Testis (tissue), 2 donors: ENCODE measurements at regions not wholly inside any gene's neighbourhood (a gene's known extent, or its start where the extent isn't known, plus 50 kb on each side); places are given as distances from the start of the nearest gene placed in this dataset.

Source experiments
- DNase-seq: peaks from one replicate; pipeline ENCODE4 v3.0.0-alpha.2; 2019
- H3K27ac ChIP-seq, 2 donors: fragments of 200-600 bp; sonication (generic); one replicate each; pipeline ENCODE4 v1.5.1; 2019
- H3K27me3 ChIP-seq: fragments of 200-600 bp; sonication (generic); one replicate; pipeline ENCODE4 v1.5.1; 2019
- H3K36me3 ChIP-seq: fragments of 200-600 bp; sonication (generic); one replicate; pipeline ENCODE4 v1.5.1; 2017; ENCODE audit warnings: low read depth; ENCODE audit errors: missing control alignments
- H3K4me1 ChIP-seq: fragments of 200-600 bp; sonication (generic); one replicate; pipeline ENCODE4 v1.5.1; 2019
- H3K4me3 ChIP-seq, 2 donors: fragments of 200-600 bp; sonication (generic); one replicate each; pipeline ENCODE4 v1.5.1; 2017 to 2019
- H3K9me3 ChIP-seq: fragments of 200-600 bp; sonication (generic); one replicate; pipeline ENCODE4 v1.5.1; 2017
- POLR2A ChIP-seq: fragments of 450-650 bp; IDR thresholded peaks from one replicate; pipeline ENCODE4 v1.6.1; 2017; ENCODE audit warnings: antibody characterized with exemption, mild to moderate bottlenecking, moderate library complexity
- WGBS, 2 donors: methylation state at CpG; one replicate each; pipeline ENCODE4 v1.1.5; 2018; 5-methylcytosine and 5-hydroxymethylcytosine counted together
- intact Hi-C: fragments of 100-400 bp; cut with DNase I; formaldehyde crosslinking; loops from one replicate; pipeline ENCODE4 v1.15.1; 2023; ENCODE audit warnings: low total_unique reads
- TF ChIP-seq, protein P1 (sequence below), 3 experiments: fragments of 450-650 bp in 2 of 3; fragments of 200-600 bp in 1 of 3; sonication (generic) in 1 of 3; IDR thresholded peaks; one replicate each; pipeline ENCODE4 v1.5.1; 2016 to 2019; ENCODE audit warnings: antibody characterized with exemption in 3 of 3, mild to moderate bottlenecking in 2 of 3, moderate library complexity in 1 of 3

GRCh38 chr2:172248381-172248780 lies 145.7 kb upstream of the DLX2 start:
- intact Hi-C loops = no loop called here
- no peaks in the 10 kb centered on the region for H3K9me3 ChIP-seq
- 91 to 92% methylated on average over 3 to 4 of the region's 4 CpGs for WGBS, 2 donors
- TF ChIP-seq, protein P1, sequence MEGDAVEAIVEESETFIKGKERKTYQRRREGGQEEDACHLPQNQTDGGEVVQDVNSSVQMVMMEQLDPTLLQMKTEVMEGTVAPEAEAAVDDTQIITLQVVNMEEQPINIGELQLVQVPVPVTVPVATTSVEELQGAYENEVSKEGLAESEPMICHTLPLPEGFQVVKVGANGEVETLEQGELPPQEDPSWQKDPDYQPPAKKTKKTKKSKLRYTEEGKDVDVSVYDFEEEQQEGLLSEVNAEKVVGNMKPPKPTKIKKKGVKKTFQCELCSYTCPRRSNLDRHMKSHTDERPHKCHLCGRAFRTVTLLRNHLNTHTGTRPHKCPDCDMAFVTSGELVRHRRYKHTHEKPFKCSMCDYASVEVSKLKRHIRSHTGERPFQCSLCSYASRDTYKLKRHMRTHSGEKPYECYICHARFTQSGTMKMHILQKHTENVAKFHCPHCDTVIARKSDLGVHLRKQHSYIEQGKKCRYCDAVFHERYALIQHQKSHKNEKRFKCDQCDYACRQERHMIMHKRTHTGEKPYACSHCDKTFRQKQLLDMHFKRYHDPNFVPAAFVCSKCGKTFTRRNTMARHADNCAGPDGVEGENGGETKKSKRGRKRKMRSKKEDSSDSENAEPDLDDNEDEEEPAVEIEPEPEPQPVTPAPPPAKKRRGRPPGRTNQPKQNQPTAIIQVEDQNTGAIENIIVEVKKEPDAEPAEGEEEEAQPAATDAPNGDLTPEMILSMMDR (IDR thresholded peaks at IDR 0.05) = no peak
- no peak for TF ChIP-seq POLR2A
- H3K4me3 ChIP-seq = no peak overlapping the region
- no peaks in the 10 kb centered on the region for H3K4me1 ChIP-seq
- H3K27me3 ChIP-seq = no peaks in the 10 kb centered on the region
- no peak overlapping the region for H3K27ac ChIP-seq
- no peaks in the 10 kb centered on the region for H3K36me3 ChIP-seq
- no peak for DNase-seq

GRCh38 chr2:172248785-172249187 lies 146.1 kb upstream of the DLX2 start:
- H3K4me1 ChIP-seq = no peaks in the 10 kb centered on the region
- no peaks in the 10 kb centered on the region for H3K36me3 ChIP-seq
- no peaks in the 10 kb centered on the region for H3K9me3 ChIP-seq
- H3K27ac ChIP-seq = no peak overlapping the region
- H3K4me3 ChIP-seq = no peak overlapping the region
- TF ChIP-seq POLR2A = no peak
- TF ChIP-seq, protein P1 (IDR thresholded peaks at IDR 0.05) = no peak
- 86 to 87% methylated on average over 1 of the region's 1 CpG for WGBS, 2 donors
- intact Hi-C loops = no loop called here
- no peak for DNase-seq
- H3K27me3 ChIP-seq = no peaks in the 10 kb centered on the region

GRCh38 chr2:172249334-172249733 lies 146.6 kb upstream of the DLX2 start:
- H3K4me1 ChIP-seq = no peaks in the 10 kb centered on the region
- H3K27me3 ChIP-seq = no peaks in the 10 kb centered on the region
- 83 to 95% methylated on average over 2 of the region's 2 CpGs for WGBS, 2 donors
- intact Hi-C loops = no loop called here
- no peak overlapping the region for H3K4me3 ChIP-seq
- H3K9me3 ChIP-seq = no peaks in the 10 kb centered on the region
- DNase-seq = no peak
- H3K36me3 ChIP-seq = no peaks in the 10 kb centered on the region
- TF ChIP-seq, protein P1 (IDR thresholded peaks at IDR 0.05) = no peak
- TF ChIP-seq POLR2A = no peak
- no peak overlapping the region for H3K27ac ChIP-seq

DNA sequence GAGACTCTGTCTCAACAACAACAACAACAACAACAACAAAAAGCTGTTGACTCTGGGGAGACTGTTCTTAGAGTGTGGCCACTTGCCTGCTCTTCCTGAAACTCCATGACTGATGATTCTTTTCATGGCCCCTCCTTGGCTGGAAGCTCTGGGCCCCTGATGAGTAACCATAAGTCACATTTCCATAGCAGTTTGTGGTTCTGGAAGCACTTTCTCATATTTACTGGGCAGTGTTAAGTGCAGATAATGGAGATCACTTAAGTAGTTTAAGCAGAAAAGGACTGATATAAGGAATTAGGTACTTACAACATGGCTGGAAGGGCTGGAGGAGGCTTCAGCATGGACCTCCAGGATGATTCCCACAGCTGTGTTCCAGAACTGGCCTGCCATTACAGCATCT lies 147.3 kb upstream of the DLX2 start:
- no peaks in the 10 kb centered on the region for H3K9me3 ChIP-seq
- no peak overlapping the region for H3K27ac ChIP-seq
- H3K4me3 ChIP-seq = no peak overlapping the region
- no peaks in the 10 kb centered on the region for H3K4me1 ChIP-seq
- DNase-seq = no peak
- H3K27me3 ChIP-seq = no peaks in the 10 kb centered on the region
- H3K36me3 ChIP-seq = no peaks in the 10 kb centered on the region
- TF ChIP-seq, protein P1 (IDR thresholded peaks at IDR 0.05) = no peak
- no peak for TF ChIP-seq POLR2A
- intact Hi-C loops = no loop called here

DNA sequence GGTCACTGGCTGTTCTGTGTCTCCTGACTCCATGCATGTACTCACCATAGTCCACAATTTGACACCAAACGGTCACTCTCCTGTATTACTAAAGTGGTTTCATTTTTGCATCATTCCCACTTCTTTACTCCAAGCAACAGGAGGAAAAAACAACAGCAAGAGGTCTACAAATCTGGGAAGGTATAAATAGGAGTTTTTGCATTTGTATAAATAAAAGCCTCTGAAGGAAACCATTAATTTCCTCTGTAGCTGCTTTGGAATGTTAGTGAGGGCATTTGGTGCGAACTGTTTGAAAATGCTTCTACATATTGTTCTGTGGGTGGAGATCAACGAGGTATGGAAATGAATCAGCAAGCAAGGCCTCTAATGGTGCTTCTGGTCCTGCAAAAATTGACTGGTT lies 148.5 kb upstream of the DLX2 start:
- H3K27ac ChIP-seq = no peak overlapping the region
- intact Hi-C loops = no loop called here
- DNase-seq = no peak
- no peaks in the 10 kb centered on the region for H3K4me1 ChIP-seq
- H3K4me3 ChIP-seq = no peak overlapping the region
- no peaks in the 10 kb centered on the region for H3K9me3 ChIP-seq
- H3K36me3 ChIP-seq = no peaks in the 10 kb centered on the region
- TF ChIP-seq POLR2A = no peak
- TF ChIP-seq, protein P1 (IDR thresholded peaks at IDR 0.05) = no peak
- 51 to 64% methylated on average over 3 of the region's 3 CpGs for WGBS, 2 donors
- no peaks in the 10 kb centered on the region for H3K27me3 ChIP-seq
